ENCODE measurements at regions not wholly inside any gene's neighbourhood (a gene's known extent, or its start where the extent isn't known, plus 50 kb on each side); places are given as distances from the start of the nearest gene placed in this dataset.

GRCh38 chr15:95425859-95426258 lies 904.6 kb upstream of the NR2F2 start:
- DNase-seq: no peak
- TF ChIP-seq CTCF (IDR thresholded peaks at IDR 0.05): no peak
- intact Hi-C loops (cut with DNase I): no loop called here

GRCh38 chr15:95429345-95429744 lies 901.2 kb upstream of the NR2F2 start:
- no peak overlapping the region for H3K4me3 ChIP-seq
- ATAC-seq: no peak
- no peak overlapping the region for H3K27ac ChIP-seq
- no peaks in the 10 kb centered on the region for H3K4me1 ChIP-seq
- no peaks in the 10 kb centered on the region for H3K36me3 ChIP-seq
- no peaks in the 10 kb centered on the region for H3K27me3 ChIP-seq
- peaks cover 0 to 12% of the 10 kb centered on the region in 2 donors for H3K9me3 ChIP-seq
- TF ChIP-seq CTCF (IDR thresholded peaks at IDR 0.05): no peak
- intact Hi-C loops (cut with DNase I): no loop called here
- no peak for DNase-seq

More at GRCh38 chr15:95425859-95426258, 904.6 kb upstream of the NR2F2 start:
- no peaks in the 10 kb centered on the region for H3K36me3 ChIP-seq
- no peaks in the 10 kb centered on the region for H3K4me1 ChIP-seq
- peaks cover 0 to 28% of the 10 kb centered on the region in 2 donors for H3K9me3 ChIP-seq
- no peak overlapping the region for H3K27ac ChIP-seq
- ATAC-seq: no peak
- H3K27me3 ChIP-seq: no peaks in the 10 kb centered on the region
- no peak overlapping the region for H3K4me3 ChIP-seq

GRCh38 chr15:95431518-95431917 lies 899.0 kb upstream of the NR2F2 start:
- TF ChIP-seq CTCF (IDR thresholded peaks at IDR 0.05): no peak
- DNase-seq (no peak), ATAC-seq (no peak)
- no peaks in the 10 kb centered on the region for H3K36me3 ChIP-seq
- H3K27me3 ChIP-seq: no peaks in the 10 kb centered on the region
- H3K4me1 ChIP-seq: no peaks in the 10 kb centered on the region
- peaks cover 0 to 7% of the 10 kb centered on the region in 2 donors for H3K9me3 ChIP-seq
- H3K27ac ChIP-seq: no peak overlapping the region
- H3K4me3 ChIP-seq: no peak overlapping the region
- intact Hi-C loops (cut with DNase I): no loop called here

GRCh38 chr15:95432878-95433405 lies 897.6 kb upstream of the NR2F2 start:
- no peak for DNase-seq
- TF ChIP-seq CTCF (IDR thresholded peaks at IDR 0.05): no peak
- H3K27ac ChIP-seq: no peak overlapping the region

GRCh38 chr15:95439922-95440376 lies 890.6 kb upstream of the NR2F2 start:
- Histone ChIP-seq H3K27ac (peak overlapping the region in 1 of 2 donors; percentile 30), H3K4me3 (no peak overlapping the region), H3K9me3 (no peaks in the 10 kb centered on the region), H3K36me3 (no peaks in the 10 kb centered on the region), H3K4me1 (no peaks in the 10 kb centered on the region), H3K27me3 (no peaks in the 10 kb centered on the region)
- TF ChIP-seq CTCF (IDR thresholded peaks at IDR 0.05): no peak
- ATAC-seq (no peak), DNase-seq (peak in 1 of 4 donors; percentile 14)
- intact Hi-C loops (cut with DNase I): no loop called here

More at GRCh38 chr15:95432878-95433405, 897.6 kb upstream of the NR2F2 start:
- intact Hi-C loops (cut with DNase I): no loop called here
- Histone ChIP-seq H3K9me3 (no peaks in the 10 kb centered on the region), H3K4me3 (no peak overlapping the region), H3K36me3 (no peaks in the 10 kb centered on the region), H3K4me1 (no peaks in the 10 kb centered on the region), H3K27me3 (no peaks in the 10 kb centered on the region)
- ATAC-seq: no peak
